SU-DHL-6 (cell line): ENCODE measurements at regions not wholly inside any gene's neighbourhood (a gene's known extent, or its start where the extent isn't known, plus 50 kb on each side); places are given as distances from the start of the nearest gene placed in this dataset.

ENCODE experiments used
- H2AFZ ChIP-seq: fragments of 200-600 bp; sonication (generic); 2 replicates; pipeline ENCODE4 v1.6.1; 2014; ENCODE audit warnings: low read depth, mild to moderate bottlenecking, moderate library complexity, mixed read lengths, antibody characterized with exemption, low read length; ENCODE audit not compliant: severe bottlenecking
- H3F3A ChIP-seq: fragments of 200-600 bp; shearing (Covaris generic); 2 replicates; pipeline ENCODE4 v1.6.0; 2016; ENCODE audit warnings: antibody characterized with exemption, mild to moderate bottlenecking; ENCODE audit not compliant: insufficient read depth
- H3K27ac ChIP-seq: fragments of 200-600 bp; sonication (generic); 2 replicates; pipeline ENCODE4 v1.5.1; 2016; ENCODE audit warnings: low read depth, mild to moderate bottlenecking, low read length, moderate library complexity, mixed read lengths
- H3K27me3 ChIP-seq: fragments of 200-600 bp; sonication (generic), shearing (Covaris generic); 2 replicates; pipeline ENCODE4 v1.6.0; 2014; ENCODE audit warnings: mild to moderate bottlenecking, low read length
- H3K36me3 ChIP-seq: fragments of 200-600 bp; sonication (generic); 2 replicates; pipeline ENCODE4 v1.6.1; 2014; ENCODE audit warnings: mild to moderate bottlenecking, low read length, mixed read lengths
- H3K4me2 ChIP-seq: fragments of 300-600, 200-600 bp; shearing (Covaris generic), sonication (generic); 2 replicates; pipeline ENCODE4 v1.6.0; 2014; ENCODE audit warnings: low read length, low read depth, mild to moderate bottlenecking; ENCODE audit not compliant: poor library complexity, severe bottlenecking
- H3K4me3 ChIP-seq: fragments of 200-600 bp; sonication (generic); 2 replicates; pipeline ENCODE4 v1.5.1; 2014; ENCODE audit warnings: antibody characterized with exemption, low read length, mild to moderate bottlenecking, mixed read lengths; ENCODE audit not compliant: insufficient read depth, poor library complexity, severe bottlenecking
- H3K79me2 ChIP-seq: fragments of 200-600 bp; sonication (generic); 2 replicates; pipeline ENCODE4 v1.6.1; 2014; ENCODE audit warnings: mild to moderate bottlenecking, low read length, moderate library complexity; ENCODE audit not compliant: insufficient read depth
- H3K9ac ChIP-seq: fragments of 200-600 bp; sonication (generic); 2 replicates; pipeline ENCODE4 v1.7.0; 2014; ENCODE audit warnings: mild to moderate bottlenecking, low read length
- H3K9me2 ChIP-seq: fragments of 200-600 bp; sonication (generic); replicated peaks from 2 replicates; pipeline ENCODE4 v1.6.1; 2014; ENCODE audit warnings: low read length; ENCODE audit not compliant: insufficient read depth
- H3K9me3 ChIP-seq: fragments of 200-600 bp; sonication (generic); 2 replicates; pipeline ENCODE4 v1.6.1; 2014; ENCODE audit warnings: low read length, mixed read lengths; ENCODE audit not compliant: insufficient read depth
- H4K20me1 ChIP-seq: fragments of 200-600 bp; sonication (generic); 2 replicates; pipeline ENCODE4 v1.6.1; 2014; ENCODE audit warnings: low read depth, mild to moderate bottlenecking, antibody characterized with exemption, low read length, moderate library complexity, mixed read lengths
- CTCF ChIP-seq: fragments of 200-600 bp; sonication (generic); IDR thresholded peaks from one replicate; pipeline ENCODE4 v1.5.1; 2017; ENCODE audit warnings: antibody characterized with exemption, mild to moderate bottlenecking, low read length, moderate library complexity; ENCODE audit not compliant: insufficient read depth, poor library complexity, severe bottlenecking
- EZH2phosphoT487 ChIP-seq: fragments of 200-600 bp; sonication (generic), shearing (Covaris generic); conservative IDR thresholded peaks from 2 replicates; pipeline ENCODE4 v1.6.1; 2018; ENCODE audit warnings: mild to moderate bottlenecking, antibody characterized with exemption, low read length, moderate library complexity, mixed read lengths

GRCh38 chr3:69442771-69443311 lies 57.0 kb upstream of the FRMD4B start:
- Histone ChIP-seq H3K4me2 (no peak overlapping the region), H3K4me3 (no peak overlapping the region), H3K9me2 (no peaks in the 10 kb centered on the region), H3K36me3 (no peaks in the 10 kb centered on the region), H3K9ac (no peak overlapping the region), H3K27ac (no peak overlapping the region), H4K20me1 (no peaks in the 10 kb centered on the region), H3K27me3 (no peaks in the 10 kb centered on the region), H3K9me3 (no peaks in the 10 kb centered on the region), H3F3A (no peaks in the 10 kb centered on the region), H2AFZ (no peak overlapping the region), H3K79me2 (no peaks in the 10 kb centered on the region)
- TF ChIP-seq CTCF (no peak), EZH2phosphoT487 (no peak)

GRCh38 chr3:69441732-69442131 lies 55.8 kb upstream of the FRMD4B start:
- H3K9ac ChIP-seq = no peak overlapping the region
- H3K27me3 ChIP-seq = no peaks in the 10 kb centered on the region
- no peaks in the 10 kb centered on the region for H3K9me3 ChIP-seq
- no peak overlapping the region for H3K4me3 ChIP-seq
- no peak overlapping the region for H3K4me2 ChIP-seq
- H3K27ac ChIP-seq = no peak overlapping the region
- no peaks in the 10 kb centered on the region for H3F3A ChIP-seq
- H2AFZ ChIP-seq = no peak overlapping the region
- no peaks in the 10 kb centered on the region for H3K9me2 ChIP-seq
- no peaks in the 10 kb centered on the region for H3K36me3 ChIP-seq
- TF ChIP-seq CTCF (no peak), EZH2phosphoT487 (no peak)
- no peaks in the 10 kb centered on the region for H4K20me1 ChIP-seq
- H3K79me2 ChIP-seq = no peaks in the 10 kb centered on the region

- no peaks in the 10 kb centered on the region for H4K20me1 ChIP-seq
- H3K4me3 ChIP-seq = no peak overlapping the region
- no peaks in the 10 kb centered on the region for H3K36me3 ChIP-seq
- H2AFZ ChIP-seq = no peak overlapping the region
- H3K27me3 ChIP-seq = no peaks in the 10 kb centered on the region
- TF ChIP-seq CTCF (no peak), EZH2phosphoT487 (no peak)
- H3K27ac ChIP-seq = no peak overlapping the region
- H3K9me2 ChIP-seq = no peaks in the 10 kb centered on the region
- H3K9me3 ChIP-seq = no peaks in the 10 kb centered on the region
- H3K9ac ChIP-seq = no peak overlapping the region
- H3F3A ChIP-seq = no peaks in the 10 kb centered on the region
- H3K4me2 ChIP-seq = no peak overlapping the region
- no peaks in the 10 kb centered on the region for H3K79me2 ChIP-seq
Measured at GRCh38 chr3:69441040-69441439, 55.2 kb upstream of the FRMD4B start.
